GM12878 (cell line): ENCODE measurements at regions not wholly inside any gene's neighbourhood (a gene's known extent, or its start where the extent isn't known, plus 50 kb on each side); places are given as distances from the start of the nearest gene placed in this dataset.

Experiments used
- ATAC-seq: fragments of 200-7000 bp; cut with Tn5 transposase; 3 replicates; pipeline ENCODE4 v1.9.1; 2020; ENCODE audit warnings: mild to moderate bottlenecking, moderate library complexity
- BruUV-seq: library from RNA; stranded (reverse); fragments of 400-500 nt; replicated peaks from 2 replicates; lab custom pipeline; 2021; lab: Mats Ljungman, UMichigan
- CTCF ChIA-PET: fragments of 300-600 bp; sonication (Branson Sonifier 250); formaldehyde crosslinking; extraction: SDS; loops from one replicate; lab custom pipeline; 2021; ENCODE audit warnings: inconsistent platforms; lab: Yijun Ruan, JAX
- POLR2A ChIA-PET: fragments of 350-600 bp; formaldehyde crosslinking; extraction: SDS; loops from one replicate; lab custom pipeline; 2021; ENCODE audit warnings: inconsistent platforms; lab: Charles Lee
- RAD21 ChIA-PET: fragments of 300-600 bp; sonication (Branson Sonifier 250); formaldehyde crosslinking; loops from one replicate; lab custom pipeline; 2023; ENCODE audit warnings: antibody characterized with exemption; ENCODE audit not compliant: unreplicated experiment; lab: Charles Lee
- SMC1A ChIA-PET: fragments of 300-600 bp; sonication (Branson Sonifier 250); formaldehyde crosslinking; loops from one replicate; lab custom pipeline; 2023; ENCODE audit not compliant: unreplicated experiment, uncharacterized antibody; lab: Charles Lee
- DNase-seq: peaks from one replicate; pipeline ENCODE4 v3.0.0-alpha.2; 2011; ENCODE audit warnings: low read depth, low spot score
- FAIRE-seq: peaks from 3 replicates; lab custom pipeline; 2011; peaks lifted over from hg19 to GRCh38; lab: Jason Lieb, UNC
- H2AFZ ChIP-seq: 2 replicates; pipeline ENCODE4 v1.6.0; 2011; ENCODE audit warnings: low read depth, low read length, control low read depth; ENCODE audit not compliant: control insufficient read depth
- H3K27ac ChIP-seq: 2 replicates; pipeline ENCODE4 v1.5.1; 2011; ENCODE audit warnings: control low read depth; ENCODE audit not compliant: control insufficient read depth, insufficient read depth
- H3K27me3 ChIP-seq, 2 experiments: replicated peaks in 1 of 2; 2 replicates each; pipeline versions ENCODE4 v1.6.0 to v1.6.1; 2011; ENCODE audit warnings: low read length in 1 of 2; ENCODE audit not compliant: control insufficient read depth in 2 of 2, insufficient read depth in 2 of 2
- H3K36me3 ChIP-seq, 2 experiments: 2 replicates each; pipeline ENCODE4 v1.5.1; 2011; ENCODE audit warnings: low read length in 1 of 2; ENCODE audit not compliant: control insufficient read depth in 2 of 2, insufficient read depth in 2 of 2
- H3K4me1 ChIP-seq: 2 replicates; pipeline ENCODE4 v1.6.1; 2011; ENCODE audit warnings: mild to moderate bottlenecking, low read length, moderate library complexity, mixed read lengths; ENCODE audit not compliant: control insufficient read depth, insufficient read depth
- H3K4me2 ChIP-seq: 2 replicates; pipeline ENCODE4 v1.6.0; 2011; ENCODE audit warnings: control low read depth; ENCODE audit not compliant: control insufficient read depth, insufficient read depth
- H3K4me3 ChIP-seq: fragments of 200-600 bp; sonication (generic); 2 replicates; pipeline ENCODE4 v1.5.1; 2016
- H3K79me2 ChIP-seq: 2 replicates; pipeline ENCODE4 v1.6.0; 2011; ENCODE audit warnings: low read length; ENCODE audit not compliant: control insufficient read depth, insufficient read depth
- H3K9ac ChIP-seq: 2 replicates; pipeline ENCODE4 v1.8.0; 2011; ENCODE audit warnings: low read length, control low read depth, mixed read lengths; ENCODE audit not compliant: control insufficient read depth, insufficient read depth
- H3K9me3 ChIP-seq: replicated peaks from 3 replicates; pipeline ENCODE4 v1.5.1; 2011; ENCODE audit warnings: mild to moderate bottlenecking, low read length; ENCODE audit not compliant: control insufficient read depth, insufficient read depth
- H4K20me1 ChIP-seq: 2 replicates; pipeline ENCODE4 v1.6.0; 2011; ENCODE audit not compliant: control insufficient read depth, insufficient read depth
- CEBPB ChIP-seq, 2 experiments: fragments of 150-350 bp in 1 of 2; IDR thresholded peaks; 2 replicates each; pipeline ENCODE4 v1.6.1; 2012 to 2014; ENCODE audit warnings: low read depth in 2 of 2, low read length in 2 of 2, borderline replicate concordance in 1 of 2, inconsistent platforms in 1 of 2
- MAX ChIP-seq: IDR thresholded peaks from 2 replicates; pipeline ENCODE4 v1.6.1; 2012; ENCODE audit warnings: low read depth, low read length, improper control_type of control experiment
- NKRF ChIP-seq: fragments of 450-650 bp; conservative IDR thresholded peaks from 2 replicates; pipeline ENCODE4 v1.6.1; 2017; ENCODE audit warnings: mild to moderate bottlenecking, moderate library complexity
- NR2C1 ChIP-seq: fragments of 450-650 bp; IDR thresholded peaks from 2 replicates; pipeline ENCODE4 v1.6.1; 2017; ENCODE audit warnings: antibody characterized with exemption, mild to moderate bottlenecking, moderate library complexity
- SP1 ChIP-seq: IDR thresholded peaks from one replicate; pipeline ENCODE4 v1.6.1; 2011; ENCODE audit warnings: low read depth, low read length
- TARDBP ChIP-seq: IDR thresholded peaks from 2 replicates; pipeline ENCODE4 v1.6.1; 2016; ENCODE audit warnings: borderline replicate concordance
- TCF12 ChIP-seq: IDR thresholded peaks from 2 replicates; pipeline ENCODE4 v1.6.1; 2011; ENCODE audit warnings: low read depth, mild to moderate bottlenecking, low read length
- YBX1 ChIP-seq: fragments of 450-650 bp; IDR thresholded peaks from 2 replicates; pipeline ENCODE4 v1.6.1; 2016; ENCODE audit warnings: antibody characterized with exemption
- WGBS: methylation state at CpG from one replicate; pipeline ENCODE4 v1.1.6; 2016; ENCODE audit warnings: low lambda C conversion rate; ENCODE audit not compliant: insufficient replicate concordance, insufficient coverage; ENCODE audit errors: missing lambda C conversion rate; 5-methylcytosine and 5-hydroxymethylcytosine counted together
- in situ Hi-C: fragments of 300-500 bp; cut with MboI; formaldehyde crosslinking; loops from 9 replicates; pipeline ENCODE4 v1.14.3; 2018; ENCODE audit warnings: mixed read lengths
- intact Hi-C: fragments of 100-400 bp; cut with micrococcal nuclease; formaldehyde crosslinking; loops from one replicate; pipeline ENCODE4 v1.14.2; 2022; ENCODE audit not compliant: unreplicated experiment
- TF ChIP-seq, protein P1 (sequence below): fragments of 450-650 bp; IDR thresholded peaks from 2 replicates; pipeline ENCODE4 v1.6.1; 2016; ENCODE audit warnings: mild to moderate bottlenecking, moderate library complexity, borderline replicate concordance
- TF ChIP-seq, protein P2 (sequence below): fragments of 450-650 bp; IDR thresholded peaks from 2 replicates; pipeline ENCODE4 v1.6.1; 2014; ENCODE audit warnings: mild to moderate bottlenecking

GRCh38 chr4:1541449-1542225, 135.4 kb upstream of the NKX1-1 start (continued):
- TF ChIP-seq, protein P1, sequence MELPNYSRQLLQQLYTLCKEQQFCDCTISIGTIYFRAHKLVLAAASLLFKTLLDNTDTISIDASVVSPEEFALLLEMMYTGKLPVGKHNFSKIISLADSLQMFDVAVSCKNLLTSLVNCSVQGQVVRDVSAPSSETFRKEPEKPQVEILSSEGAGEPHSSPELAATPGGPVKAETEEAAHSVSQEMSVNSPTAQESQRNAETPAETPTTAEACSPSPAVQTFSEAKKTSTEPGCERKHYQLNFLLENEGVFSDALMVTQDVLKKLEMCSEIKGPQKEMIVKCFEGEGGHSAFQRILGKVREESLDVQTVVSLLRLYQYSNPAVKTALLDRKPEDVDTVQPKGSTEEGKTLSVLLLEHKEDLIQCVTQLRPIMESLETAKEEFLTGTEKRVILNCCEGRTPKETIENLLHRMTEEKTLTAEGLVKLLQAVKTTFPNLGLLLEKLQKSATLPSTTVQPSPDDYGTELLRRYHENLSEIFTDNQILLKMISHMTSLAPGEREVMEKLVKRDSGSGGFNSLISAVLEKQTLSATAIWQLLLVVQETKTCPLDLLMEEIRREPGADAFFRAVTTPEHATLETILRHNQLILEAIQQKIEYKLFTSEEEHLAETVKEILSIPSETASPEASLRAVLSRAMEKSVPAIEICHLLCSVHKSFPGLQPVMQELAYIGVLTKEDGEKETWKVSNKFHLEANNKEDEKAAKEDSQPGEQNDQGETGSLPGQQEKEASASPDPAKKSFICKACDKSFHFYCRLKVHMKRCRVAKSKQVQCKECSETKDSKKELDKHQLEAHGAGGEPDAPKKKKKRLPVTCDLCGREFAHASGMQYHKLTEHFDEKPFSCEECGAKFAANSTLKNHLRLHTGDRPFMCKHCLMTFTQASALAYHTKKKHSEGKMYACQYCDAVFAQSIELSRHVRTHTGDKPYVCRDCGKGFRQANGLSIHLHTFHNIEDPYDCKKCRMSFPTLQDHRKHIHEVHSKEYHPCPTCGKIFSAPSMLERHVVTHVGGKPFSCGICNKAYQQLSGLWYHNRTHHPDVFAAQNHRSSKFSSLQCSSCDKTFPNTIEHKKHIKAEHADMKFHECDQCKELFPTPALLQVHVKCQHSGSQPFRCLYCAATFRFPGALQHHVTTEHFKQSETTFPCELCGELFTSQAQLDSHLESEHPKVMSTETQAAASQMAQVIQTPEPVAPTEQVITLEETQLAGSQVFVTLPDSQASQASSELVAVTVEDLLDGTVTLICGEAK, result no peak
- TF ChIP-seq YBX1 (no peak), NKRF (no peak)

DNA sequence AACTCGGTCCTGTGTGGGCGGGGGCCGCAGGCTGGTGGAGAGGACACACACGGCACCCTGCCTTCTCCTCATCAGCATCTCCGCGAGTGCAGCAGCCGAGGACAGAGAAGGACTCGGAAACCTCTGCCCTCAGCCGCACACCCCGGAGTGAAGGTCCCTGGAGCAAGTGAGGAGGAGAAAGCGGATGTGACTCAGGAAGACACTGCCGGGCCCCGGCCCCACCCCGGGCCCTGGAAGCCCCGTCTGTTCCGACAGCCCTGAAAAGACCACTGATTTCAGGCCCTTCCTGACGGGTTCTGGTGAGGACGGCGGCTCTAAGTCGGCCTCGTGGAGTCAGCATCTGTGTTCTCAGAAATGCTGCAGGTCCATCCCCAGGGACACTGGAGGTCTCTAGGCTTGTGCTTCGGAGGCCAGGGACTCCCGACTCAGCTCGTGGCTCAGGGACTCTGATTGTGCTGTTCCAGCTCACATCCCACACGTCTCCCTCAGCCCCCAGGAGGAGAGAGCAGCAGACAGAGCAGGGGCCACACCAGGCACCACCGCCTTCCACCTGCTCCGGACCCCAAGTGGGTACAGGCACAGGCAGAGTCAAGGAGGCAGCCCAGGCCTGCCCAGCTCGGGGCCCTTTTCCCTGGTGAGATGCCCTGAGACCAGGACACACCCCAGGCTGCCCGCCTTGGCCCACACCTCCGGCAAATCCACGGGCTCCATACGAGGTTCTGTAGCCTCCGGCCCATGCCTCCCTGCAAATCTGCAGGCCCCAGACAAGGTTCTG, 134.5 kb upstream of the NKX1-1 start:
- Histone ChIP-seq H3K4me3 (no peak overlapping the region), H3K4me1 (no peaks in the 10 kb centered on the region), H3K36me3 (no peaks in the 10 kb centered on the region), H3K4me2 (no peak overlapping the region), H3K9me3 (no peaks in the 10 kb centered on the region), H4K20me1 (no peaks in the 10 kb centered on the region), H3K9ac (no peak overlapping the region), H3K27ac (no peak overlapping the region), H3K79me2 (no peaks in the 10 kb centered on the region), H3K27me3 (no peaks in the 10 kb centered on the region), H2AFZ (no peak overlapping the region)
- no TSS peak for BruUV-seq
- POLR2A ChIA-PET, result no interaction called here
- FAIRE-seq, result no peak
- no peak for DNase-seq
- RAD21 ChIA-PET, result no interaction called here
- CTCF ChIA-PET, result no interaction called here
- ATAC-seq, result no peak
- SMC1A ChIA-PET, result no interaction called here
- intact Hi-C loops, result no loop called here
- in situ Hi-C loops, result no loop called here
- TF ChIP-seq NR2C1 (no peak), MAX (no peak), SP1 (no peak), TCF12 (no peak), CEBPB (IDR thresholded peaks at IDR 0.05; ENCODE audit: borderline replicate concordance in 1 of 2, low read depth in 2 of 2, low read length in 2 of 2) (no peak), TARDBP (no peak)
- TF ChIP-seq, protein P2, sequence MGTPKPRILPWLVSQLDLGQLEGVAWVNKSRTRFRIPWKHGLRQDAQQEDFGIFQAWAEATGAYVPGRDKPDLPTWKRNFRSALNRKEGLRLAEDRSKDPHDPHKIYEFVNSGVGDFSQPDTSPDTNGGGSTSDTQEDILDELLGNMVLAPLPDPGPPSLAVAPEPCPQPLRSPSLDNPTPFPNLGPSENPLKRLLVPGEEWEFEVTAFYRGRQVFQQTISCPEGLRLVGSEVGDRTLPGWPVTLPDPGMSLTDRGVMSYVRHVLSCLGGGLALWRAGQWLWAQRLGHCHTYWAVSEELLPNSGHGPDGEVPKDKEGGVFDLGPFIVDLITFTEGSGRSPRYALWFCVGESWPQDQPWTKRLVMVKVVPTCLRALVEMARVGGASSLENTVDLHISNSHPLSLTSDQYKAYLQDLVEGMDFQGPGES, result no peak
- WGBS, result 46% methylated on average over 29 of the region's 33 CpGs
